T-helper 2 cell treated with Interferon-gamma antibody and Interleukin-4, amounts not matched to agents 100 ng/mL and 5 ng/mL, for 36 hours (primary cell): ENCODE measurements at regions not wholly inside any gene's neighbourhood (a gene's known extent, or its start where the extent isn't known, plus 50 kb on each side); places are given as distances from the start of the nearest gene placed in this dataset.
"Not testable (repeated sequence)": the region's sequence is repeated elsewhere in the genome, so short reads cannot be mapped to it uniquely, and the experiment has no call there.

Experiments used
- intact Hi-C: fragments of 100-400 bp; cut with micrococcal nuclease; formaldehyde crosslinking; loops from one replicate; pipeline ENCODE4 v1.15.1; 2023

GRCh38 chr9:17083258-17083657 is 51.6 kb upstream of the CNTLN start:
- intact Hi-C loops, result no loop called here

- intact Hi-C loops, result no loop called here
Observed at GRCh38 chr9:17082343-17083064, 52.3 kb upstream of the CNTLN start.

DNA sequence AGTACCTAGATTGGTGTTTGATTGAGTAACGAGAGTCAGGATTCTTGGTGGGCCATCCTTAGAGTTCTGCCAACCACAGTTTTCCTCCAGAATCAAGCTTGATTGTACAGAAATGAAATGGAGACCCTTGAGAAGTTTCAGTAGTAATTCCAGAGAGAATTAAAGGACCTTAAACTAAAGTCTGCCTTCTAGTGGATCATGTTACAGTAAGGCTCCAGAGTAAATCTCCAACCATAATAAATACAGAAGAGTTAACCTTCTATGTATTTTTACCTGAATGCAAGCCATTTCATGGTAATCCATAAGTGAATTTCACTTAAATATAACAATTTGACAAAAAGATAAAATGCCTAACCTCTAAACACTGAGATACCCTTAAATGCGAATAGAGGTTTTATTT is 53.0 kb upstream of the CNTLN start:
- intact Hi-C loops, result no loop called here

- intact Hi-C loops, result no loop called here
Observed at GRCh38 chr9:17081351-17081750, 53.5 kb upstream of the CNTLN start.

DNA sequence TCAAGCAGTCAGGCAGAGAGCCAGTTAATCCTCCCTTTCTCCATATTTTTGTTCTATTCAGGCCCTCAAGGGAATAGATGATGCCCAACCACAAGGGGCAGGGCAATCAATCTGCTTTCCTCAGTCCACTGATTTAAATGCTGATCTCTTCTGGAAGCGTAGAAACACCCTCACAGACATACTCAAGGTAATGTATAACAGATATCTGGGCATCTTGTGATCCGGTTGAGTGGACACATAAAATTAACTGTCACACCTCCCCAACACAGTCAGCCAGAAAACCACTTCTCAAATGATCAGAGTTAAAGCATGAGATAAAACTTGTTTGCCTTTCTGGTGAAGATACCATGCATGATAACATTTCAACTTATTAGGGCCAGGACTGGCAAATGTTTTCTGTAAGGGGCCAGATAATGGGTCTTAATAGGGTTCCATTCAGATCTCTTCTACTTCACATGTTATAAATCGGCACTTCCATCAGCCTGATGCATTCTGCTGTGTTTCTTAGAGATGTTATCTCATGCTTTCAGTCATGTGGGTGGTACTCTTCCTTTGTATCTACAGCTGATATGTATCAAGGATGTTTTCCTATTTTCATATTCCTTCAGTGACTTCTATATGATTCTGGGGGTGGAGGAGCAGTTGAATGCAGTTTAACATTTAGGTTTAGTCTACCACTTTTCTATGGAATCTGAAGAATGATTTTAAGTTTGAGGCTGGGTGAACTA is 58.9 kb upstream of the CNTLN start:
- intact Hi-C loops, result no loop called here

- intact Hi-C loops, result no loop called here
Observed at GRCh38 chr9:17075146-17075757, 59.6 kb upstream of the CNTLN start.

DNA sequence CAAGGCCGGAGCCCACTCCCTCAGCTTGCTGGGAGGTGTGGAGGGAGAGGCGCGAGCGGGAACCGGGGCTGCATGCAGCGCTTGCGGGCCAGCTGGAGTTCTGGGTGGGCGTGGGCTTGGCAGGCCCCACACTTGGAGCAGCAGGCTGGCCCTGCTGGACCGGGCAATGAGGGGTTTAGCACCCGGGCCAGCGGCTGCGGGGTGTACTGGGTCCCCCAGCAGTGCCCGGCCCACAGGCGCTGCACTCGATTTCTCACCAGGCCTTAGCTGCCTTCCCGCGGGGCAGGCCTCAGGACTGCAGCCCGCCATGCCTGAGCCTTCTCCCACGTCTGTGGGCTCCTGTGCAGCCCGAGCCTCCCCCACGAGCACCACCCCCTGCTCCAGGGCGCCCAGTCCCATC is 62.3 kb upstream of the CNTLN start:
- intact Hi-C loops, result not testable (repeated sequence)

DNA sequence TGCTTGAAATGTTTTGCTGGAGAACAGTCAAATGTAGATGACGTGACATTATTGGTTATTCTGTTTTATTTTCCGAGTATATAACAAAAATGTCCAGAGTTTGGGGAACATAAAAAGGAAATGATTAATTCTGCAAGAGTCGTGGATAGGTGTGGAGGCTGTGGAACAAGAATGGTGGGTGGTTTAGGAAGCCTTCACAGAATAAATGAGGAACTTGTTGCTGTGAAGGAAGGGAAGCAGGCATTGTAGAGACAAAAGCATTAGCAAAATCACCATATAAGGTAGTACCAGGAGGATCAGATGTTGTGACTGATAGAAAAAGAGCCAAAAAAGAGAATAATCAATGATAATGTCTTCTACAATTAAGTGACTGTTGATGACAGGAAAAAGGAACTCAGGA is 66.2 kb upstream of the CNTLN start:
- intact Hi-C loops, result no loop called here

DNA sequence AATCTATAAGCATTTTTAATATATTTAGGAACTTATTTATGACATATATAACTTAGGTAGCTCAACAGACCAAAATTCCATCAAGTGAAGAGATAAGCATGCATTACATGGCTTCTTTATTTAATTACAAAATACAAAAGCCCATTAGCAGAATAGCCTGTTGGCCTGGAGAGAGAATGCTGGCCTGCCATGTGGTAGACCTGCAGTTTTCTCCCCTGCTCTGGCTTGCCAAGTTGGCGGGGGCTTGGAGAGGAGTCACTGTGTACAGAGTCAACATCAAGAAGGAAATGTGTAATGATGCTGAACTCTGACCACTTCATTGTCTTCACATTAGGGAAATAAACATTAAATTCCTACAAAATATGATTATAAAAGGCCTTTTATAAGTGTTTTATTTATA is 69.8 kb upstream of the CNTLN start:
- intact Hi-C loops, result no loop called here

DNA sequence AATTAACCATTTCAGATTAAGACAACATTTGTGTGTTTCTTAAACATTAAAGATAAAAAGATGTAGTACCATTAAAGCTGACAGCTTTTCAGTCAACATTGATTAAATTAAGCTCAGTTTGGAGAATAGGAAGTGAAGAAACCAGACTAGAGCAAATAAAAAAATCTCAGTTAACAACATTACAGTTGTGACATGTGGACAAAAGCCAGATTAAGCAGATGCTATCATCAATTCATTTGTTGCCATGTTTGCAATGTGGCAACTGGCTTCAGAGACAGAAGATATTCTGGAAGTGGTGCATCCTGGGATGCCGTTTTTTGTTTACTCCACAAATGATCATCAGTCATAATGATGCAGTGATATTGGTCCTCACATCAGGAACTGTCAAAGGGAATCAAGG is 70.3 kb upstream of the CNTLN start:
- intact Hi-C loops, result no loop called here

DNA sequence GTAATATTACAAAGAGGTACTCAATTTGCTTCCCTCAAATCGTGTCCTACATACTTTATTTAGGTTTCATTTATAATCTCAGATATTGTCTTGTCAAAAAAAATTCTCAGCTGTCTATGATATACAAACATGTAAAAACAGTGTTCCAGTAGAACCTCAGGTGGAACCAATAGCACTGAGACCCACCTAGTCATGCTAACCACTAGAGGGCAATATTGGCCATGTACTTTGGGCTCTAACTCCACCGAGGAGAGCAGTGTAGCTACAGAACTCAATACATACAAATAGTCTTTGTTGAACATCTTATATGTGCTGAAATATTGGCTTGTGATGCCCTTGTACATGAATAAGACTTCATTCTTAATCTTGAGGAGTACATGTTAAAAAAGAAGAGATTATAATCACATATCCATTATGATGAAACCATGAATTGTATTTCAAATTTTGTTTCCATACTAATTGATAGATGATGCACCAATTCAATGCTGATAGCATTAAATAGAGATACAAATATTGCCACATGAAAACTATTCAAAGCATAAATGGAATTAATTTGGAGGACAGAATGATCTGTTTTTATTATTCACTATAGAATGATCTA is 71.2 kb upstream of the CNTLN start:
- intact Hi-C loops, result loop anchor here (1.0 kb wide), 1 partner anchor 400 kb away; no protein-coding TSS in a partner anchor

DNA sequence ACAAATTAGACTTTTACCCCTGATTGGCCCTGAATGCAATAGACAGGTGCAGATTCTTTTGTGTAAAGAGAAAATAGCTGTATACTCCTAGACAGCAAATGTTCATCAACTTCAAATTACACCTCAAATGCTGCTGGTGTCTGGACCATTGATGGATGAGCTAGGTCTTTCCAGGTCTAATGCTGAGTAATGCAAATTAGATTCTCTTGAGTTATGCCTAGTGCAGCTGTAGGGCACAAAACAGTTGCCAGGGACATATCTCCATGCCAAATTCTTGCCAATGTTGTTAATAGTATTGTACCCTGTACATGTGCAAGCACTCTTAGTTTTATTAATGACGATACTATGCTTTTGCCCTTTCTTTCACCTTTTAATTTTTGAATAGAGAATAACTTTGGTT is 72.3 kb upstream of the CNTLN start:
- intact Hi-C loops, result no loop called here

GRCh38 chr9:17060450-17060849 is 74.4 kb upstream of the CNTLN start:
- intact Hi-C loops, result no loop called here

DNA sequence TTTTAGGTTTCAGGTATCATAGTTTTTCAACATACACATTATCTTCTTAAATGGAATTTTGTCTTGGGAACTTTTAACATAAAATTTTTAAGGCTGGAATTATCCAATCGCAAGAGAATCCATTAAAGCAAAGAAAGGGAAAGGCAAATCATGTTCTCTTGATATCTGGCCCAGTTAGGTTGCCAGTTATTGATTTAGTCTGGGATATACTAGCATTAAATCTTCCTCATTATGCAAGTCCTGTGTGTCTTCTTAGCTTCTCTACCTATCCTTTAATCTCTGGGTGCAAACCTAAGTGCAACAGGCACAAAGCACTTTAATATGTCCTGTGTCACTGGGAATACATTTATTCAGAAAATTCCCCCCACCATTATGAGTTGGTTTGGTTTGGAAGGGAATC is 75.4 kb upstream of the CNTLN start:
- intact Hi-C loops, result no loop called here

GRCh38 chr9:17057729-17058128 is 77.1 kb upstream of the CNTLN start:
- intact Hi-C loops, result no loop called here

- intact Hi-C loops, result no loop called here
Observed at GRCh38 chr9:17052626-17053025, 82.2 kb upstream of the CNTLN start.

DNA sequence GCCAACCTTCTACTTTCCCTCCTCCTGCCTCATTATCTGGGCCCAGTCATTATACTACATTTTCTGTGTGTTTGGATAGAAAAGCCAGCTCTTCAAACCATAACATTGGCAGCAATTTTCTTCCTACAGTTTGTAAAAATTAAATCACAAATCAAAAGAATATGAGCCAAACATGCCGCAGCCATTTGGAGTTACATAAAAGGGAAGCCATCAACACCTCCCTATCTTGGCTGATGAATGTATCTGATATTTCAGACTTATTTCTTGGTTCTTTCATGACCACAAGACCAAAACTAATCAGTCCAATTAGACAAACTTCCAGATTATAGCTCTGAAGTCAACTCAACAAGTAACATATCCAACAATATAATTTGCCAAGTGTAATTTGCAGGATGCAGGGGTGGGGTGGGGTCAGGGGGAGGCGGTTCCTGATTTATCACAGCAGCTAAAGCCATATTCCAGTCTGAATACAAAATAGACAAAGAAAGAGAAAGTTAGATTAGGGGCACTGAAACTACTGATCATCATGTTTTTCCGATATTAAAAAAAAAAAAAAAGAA is 89.4 kb upstream of the CNTLN start:
- intact Hi-C loops, result no loop called here

DNA sequence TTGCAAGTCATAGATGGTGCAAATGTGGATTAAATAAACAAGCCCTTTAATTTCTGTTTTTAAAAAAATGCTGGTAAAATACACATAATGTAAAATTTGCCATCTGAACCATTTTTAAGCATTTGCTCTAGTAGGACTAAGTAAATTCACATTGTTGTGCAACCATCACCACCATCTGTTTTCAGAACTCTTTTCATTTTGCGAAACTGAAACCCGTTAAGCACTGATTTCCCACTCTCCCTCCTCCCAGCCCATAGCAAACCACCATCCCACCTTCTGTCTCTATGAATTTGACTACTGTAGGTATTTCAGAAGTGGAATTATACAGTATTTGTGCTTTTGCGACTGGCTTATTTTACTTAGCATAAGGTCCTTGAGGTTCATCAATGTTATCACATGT is 103.3 kb upstream of the CNTLN start:
- intact Hi-C loops, result no loop called here

DNA sequence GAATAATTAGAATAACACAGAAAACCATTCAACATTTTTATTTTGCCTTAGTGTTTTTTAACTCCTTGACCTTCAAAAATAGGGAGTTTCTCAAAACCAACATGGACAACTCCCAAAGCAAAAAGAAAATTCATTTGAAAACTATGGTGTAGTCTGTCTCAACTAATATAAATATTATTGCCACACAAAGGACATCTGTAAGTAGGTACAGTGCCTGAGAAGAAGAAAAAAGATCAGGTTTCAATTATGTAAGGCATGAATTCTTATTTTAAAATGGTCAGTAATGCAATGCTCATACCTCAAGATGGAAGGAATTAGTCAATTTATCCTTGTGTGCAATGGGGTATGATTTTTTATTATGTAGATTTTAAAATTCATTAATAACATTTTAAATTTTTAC is 109.6 kb upstream of the CNTLN start:
- intact Hi-C loops, result no loop called here

GRCh38 chr9:17024129-17024528 is 110.7 kb upstream of the CNTLN start:
- intact Hi-C loops, result no loop called here

DNA sequence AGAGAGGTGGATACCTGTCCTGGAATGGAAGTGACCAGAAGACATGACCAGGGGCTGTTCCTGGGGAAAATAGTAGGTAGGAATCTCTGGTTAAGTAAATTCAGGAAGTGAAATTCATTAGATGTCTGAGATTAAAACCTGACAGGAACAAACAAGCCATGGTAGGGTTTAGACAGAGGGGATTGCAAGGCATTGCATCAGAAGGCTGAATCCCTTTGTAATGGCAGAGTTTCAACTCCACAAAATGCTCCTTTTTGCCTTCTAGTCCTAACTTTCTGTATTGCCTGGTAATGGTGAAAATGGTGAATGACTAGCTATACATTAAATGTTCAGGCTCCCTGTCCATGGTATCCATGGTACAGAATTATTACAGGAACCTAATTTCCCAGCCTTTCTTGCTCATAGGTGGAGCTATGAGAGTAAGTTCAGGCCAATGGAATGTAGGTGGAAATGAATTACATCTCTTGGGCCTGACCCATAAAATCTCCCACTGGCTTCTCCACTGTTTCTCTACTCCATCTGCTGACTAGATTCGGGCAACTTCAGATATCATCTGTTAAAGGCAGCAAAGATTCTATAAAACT is 113.4 kb upstream of the CNTLN start:
- intact Hi-C loops, result no loop called here

DNA sequence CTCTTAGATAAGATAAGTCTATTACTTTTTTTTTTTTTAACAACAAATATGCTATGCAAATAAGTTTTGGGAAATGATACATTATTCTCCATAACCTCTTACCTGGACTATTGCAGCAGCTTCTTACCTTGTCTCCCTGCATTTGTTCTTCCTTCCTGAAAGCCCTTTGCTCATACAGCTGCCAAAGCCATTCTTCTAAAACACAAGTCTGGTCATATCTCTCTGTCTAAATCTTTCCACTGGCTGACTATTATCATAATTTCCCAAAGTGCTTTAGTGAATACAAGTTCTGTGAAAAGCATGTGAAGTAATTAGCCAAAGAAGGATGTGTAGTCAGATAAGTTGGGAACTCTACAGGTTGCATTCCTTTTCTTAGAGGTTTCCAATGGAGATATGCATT is 115.4 kb upstream of the CNTLN start:
- intact Hi-C loops, result no loop called here
